ENCODE measurements at regions not wholly inside any gene's neighbourhood (a gene's known extent, or its start where the extent isn't known, plus 50 kb on each side); places are given as distances from the start of the nearest gene placed in this dataset.

- H3K27me3 ChIP-seq (replicated peaks in 1 of 4; ENCODE audit: control extremely low read depth in 1 of 4, control insufficient read depth in 3 of 4, insufficient read depth in 4 of 4, low read length in 3 of 4): no peaks in the 10 kb centered on the region
- ChIA-PET POLR2A (no interaction called here), CTCF (no interaction called here)
- TF ChIP-seq EZH2 (IDR thresholded peaks at IDR 0.05; ENCODE audit: borderline replicate concordance, insufficient read depth, low read depth, low read length, poor library complexity, severe bottlenecking): no peak
- TF ChIP-seq CTCF (IDR thresholded peaks at IDR 0.05): no peak
- peaks cover 0 to 4% (median 3%) of the 10 kb centered on the region in 3 donors for H3K9me3 ChIP-seq (ENCODE audit: control extremely low read depth in 1 of 3, control insufficient read depth in 2 of 3, insufficient read depth in 1 of 3, low read length in 2 of 3)
- no peaks in the 10 kb centered on the region for H3K27me3 Mint-ChIP-seq
- H3K27ac Mint-ChIP-seq: no peak overlapping the region
- no CpG with 5 or more reads among the region's 2 CpGs for WGBS (ENCODE audit: insufficient coverage)
- H3K4me1 ChIP-seq (ENCODE audit: control insufficient read depth in 2 of 2, insufficient read depth in 2 of 2, low read length in 2 of 2): no peaks in the 10 kb centered on the region
- no peak overlapping the region for H2AFZ ChIP-seq (ENCODE audit: insufficient read depth, low read depth, low read length, poor library complexity, severe bottlenecking)
- no peaks in the 10 kb centered on the region for H3K4me1 Mint-ChIP-seq
- H4K20me1 ChIP-seq (ENCODE audit: control insufficient read depth, insufficient read depth, low read length, poor library complexity, severe bottlenecking): no peaks in the 10 kb centered on the region
- intact Hi-C loops (cut with micrococcal nuclease): no loop called here
- no peak overlapping the region for H3K27ac ChIP-seq (ENCODE audit: low read length in 2 of 2)
- H3K79me2 ChIP-seq (ENCODE audit: control insufficient read depth, insufficient read depth, low read length): no peaks in the 10 kb centered on the region
- H3K36me3 ChIP-seq (replicated peaks in 1 of 2; ENCODE audit: control extremely low read depth in 1 of 2, control insufficient read depth in 1 of 2, extremely low read depth in 1 of 2, insufficient read depth in 2 of 2, low read length in 1 of 2): peaks cover 0 to 34% of the 10 kb centered on the region in 2 experiments
- peaks cover 6% of the 10 kb centered on the region for H3K9me3 Mint-ChIP-seq (ENCODE audit: insufficient read depth)
- H3K4me3 ChIP-seq (ENCODE audit: control extremely low read depth in 1 of 5, extremely low read depth in 1 of 5, insufficient read depth in 1 of 5, low read depth in 2 of 5, low read length in 4 of 5): no peak overlapping the region
- no peak overlapping the region for H3K4me3 Mint-ChIP-seq
- ATAC-seq (ENCODE audit: low read depth) (no peak), DNase-seq (no peak)
- H3K9ac ChIP-seq (ENCODE audit: low read length): no peak overlapping the region
- H3K4me2 ChIP-seq (replicated peaks; ENCODE audit: low read depth, low read length, poor library complexity, severe bottlenecking): no peak overlapping the region
Measured at GRCh38 chrX:1743663-1744062, 128.8 kb downstream of the ASMT start.

GRCh38 chrX:1748408-1748807 is 133.5 kb downstream of the ASMT start:
- no peak overlapping the region for H3K27ac ChIP-seq (ENCODE audit: low read length in 2 of 2)
- H3K9me3 ChIP-seq (ENCODE audit: control extremely low read depth in 1 of 3, control insufficient read depth in 2 of 3, insufficient read depth in 1 of 3, low read length in 2 of 3): peaks cover 0 to 8% (median 3%) of the 10 kb centered on the region in 3 donors
- no peak overlapping the region for H3K4me2 ChIP-seq (replicated peaks; ENCODE audit: low read depth, low read length, poor library complexity, severe bottlenecking)
- intact Hi-C loops (cut with micrococcal nuclease): no loop called here
- H3K27ac Mint-ChIP-seq: no peak overlapping the region
- DNase-seq (no peak), ATAC-seq (ENCODE audit: low read depth) (no peak)
- H3K4me3 Mint-ChIP-seq: no peak overlapping the region
- ChIA-PET POLR2A (no interaction called here), CTCF (no interaction called here)
- no peaks in the 10 kb centered on the region for H3K27me3 ChIP-seq (replicated peaks in 1 of 4; ENCODE audit: control extremely low read depth in 1 of 4, control insufficient read depth in 3 of 4, insufficient read depth in 4 of 4, low read length in 3 of 4)
- H3K9ac ChIP-seq (ENCODE audit: low read length): no peak overlapping the region
- WGBS (ENCODE audit: insufficient coverage): no CpG with 5 or more reads among the region's 3 CpGs
- TF ChIP-seq EZH2 (IDR thresholded peaks at IDR 0.05; ENCODE audit: borderline replicate concordance, insufficient read depth, low read depth, low read length, poor library complexity, severe bottlenecking): no peak
- no peak for TF ChIP-seq CTCF (IDR thresholded peaks at IDR 0.05)
- no peaks in the 10 kb centered on the region for H3K4me1 ChIP-seq (ENCODE audit: control insufficient read depth in 2 of 2, insufficient read depth in 2 of 2, low read length in 2 of 2)
- H3K4me1 Mint-ChIP-seq: no peaks in the 10 kb centered on the region
- H3K36me3 ChIP-seq (replicated peaks in 1 of 2; ENCODE audit: control extremely low read depth in 1 of 2, control insufficient read depth in 1 of 2, extremely low read depth in 1 of 2, insufficient read depth in 2 of 2, low read length in 1 of 2): peaks cover 0 to 19% of the 10 kb centered on the region in 2 experiments
- H4K20me1 ChIP-seq (ENCODE audit: control insufficient read depth, insufficient read depth, low read length, poor library complexity, severe bottlenecking): no peaks in the 10 kb centered on the region
- H3K27me3 Mint-ChIP-seq: no peaks in the 10 kb centered on the region
- H3K4me3 ChIP-seq (ENCODE audit: control extremely low read depth in 1 of 5, extremely low read depth in 1 of 5, insufficient read depth in 1 of 5, low read depth in 2 of 5, low read length in 4 of 5): no peak overlapping the region
- peaks cover 5% of the 10 kb centered on the region for H3K9me3 Mint-ChIP-seq (ENCODE audit: insufficient read depth)
- H2AFZ ChIP-seq (ENCODE audit: insufficient read depth, low read depth, low read length, poor library complexity, severe bottlenecking): no peak overlapping the region
- H3K79me2 ChIP-seq (ENCODE audit: control insufficient read depth, insufficient read depth, low read length): no peaks in the 10 kb centered on the region
